Activated naive CD8-positive, alpha-beta T cell treated with anti-CD3 and anti-CD28 coated beads, Interleukin-2, amount 10 ng/mL, durations not matched to agents 7 days and 5 days (primary cell): ENCODE measurements at regions not wholly inside any gene's neighbourhood (a gene's known extent, or its start where the extent isn't known, plus 50 kb on each side); places are given as distances from the start of the nearest gene placed in this dataset.

ENCODE experiments used
- ATAC-seq: fragments of 150-1000 bp; cut with Tn5 transposase; one replicate; pipeline ENCODE4 v1.10.0; 2021; ENCODE audit warnings: low read depth, moderate library complexity
- POLR2A ChIA-PET: fragments of 350-600 bp; sonication (Branson Sonifier 250); formaldehyde crosslinking; loops from one replicate; lab custom pipeline; 2021; ENCODE audit warnings: antibody characterized with exemption; lab: Charles Lee
- DNase-seq: peaks from one replicate; pipeline ENCODE4 v3.0.0; 2021
- H3K27ac Mint-ChIP-seq: one replicate; pipeline ENCODE4 v1.8.0; 2022; ENCODE audit warnings: mild to moderate bottlenecking, mixed read lengths
- H3K27me3 Mint-ChIP-seq: one replicate; pipeline ENCODE4 v1.8.0; 2022; ENCODE audit warnings: mild to moderate bottlenecking, moderate library complexity, mixed read lengths
- H3K36me3 Mint-ChIP-seq: one replicate; pipeline ENCODE4 v1.8.0; 2021; ENCODE audit warnings: mild to moderate bottlenecking, mixed read lengths
- H3K4me1 Mint-ChIP-seq: one replicate; pipeline ENCODE4 v1.8.0; 2021; ENCODE audit warnings: mixed read lengths
- H3K4me3 Mint-ChIP-seq: one replicate; pipeline ENCODE4 v1.8.0; 2022; ENCODE audit warnings: mild to moderate bottlenecking, moderate library complexity, mixed read lengths
- H3K9me3 Mint-ChIP-seq: one replicate; pipeline ENCODE4 v1.8.0; 2021; ENCODE audit warnings: mixed read lengths

GRCh38 chr13:110826861-110827672, 87.8 kb downstream of the ANKRD10 start:
- Mint-ChIP-seq H3K36me3 (peaks cover 15% of the 10 kb centered on the region), H3K27ac (no peak overlapping the region), H3K9me3 (peaks cover 2% of the 10 kb centered on the region), H3K27me3 (peaks cover 2% of the 10 kb centered on the region), H3K4me3 (no peak overlapping the region), H3K4me1 (peaks cover 11% of the 10 kb centered on the region)
- DNase-seq (no peak), ATAC-seq (no peak)
- POLR2A ChIA-PET: no interaction called here
